GM18520 (cell line): ENCODE measurements at regions not wholly inside any gene's neighbourhood (a gene's known extent, or its start where the extent isn't known, plus 50 kb on each side); places are given as distances from the start of the nearest gene placed in this dataset.

Experiments
- ATAC-seq: cut with Tn5 transposase; IDR thresholded peaks from one replicate; pipeline ENCODE4 v1.9.1; 2021; ENCODE audit not compliant: unreplicated experiment

DNA sequence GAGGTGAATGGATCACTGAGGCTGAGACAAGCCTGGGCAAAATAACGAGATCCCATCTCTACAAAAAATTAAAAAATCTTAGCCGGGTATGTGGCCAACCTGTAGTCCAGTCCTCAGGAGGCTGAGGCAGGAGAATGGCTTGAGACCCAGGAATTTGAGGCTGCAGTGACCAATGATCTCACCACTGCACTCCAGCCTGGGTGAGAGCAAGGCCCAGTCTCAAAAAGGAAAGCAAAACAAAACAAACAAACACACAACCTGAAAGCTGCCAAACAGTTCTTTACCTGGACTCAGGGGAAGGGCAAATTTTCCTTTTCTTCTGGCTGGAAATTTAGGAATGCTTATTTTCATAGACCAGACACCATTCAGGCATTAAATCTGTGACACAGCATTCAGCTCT, 163.1 kb upstream of the FAT1 start:
- ATAC-seq = no peak

- ATAC-seq = no peak
Observed at GRCh38 chr4:186887291-186887700, 163.6 kb upstream of the FAT1 start.

DNA sequence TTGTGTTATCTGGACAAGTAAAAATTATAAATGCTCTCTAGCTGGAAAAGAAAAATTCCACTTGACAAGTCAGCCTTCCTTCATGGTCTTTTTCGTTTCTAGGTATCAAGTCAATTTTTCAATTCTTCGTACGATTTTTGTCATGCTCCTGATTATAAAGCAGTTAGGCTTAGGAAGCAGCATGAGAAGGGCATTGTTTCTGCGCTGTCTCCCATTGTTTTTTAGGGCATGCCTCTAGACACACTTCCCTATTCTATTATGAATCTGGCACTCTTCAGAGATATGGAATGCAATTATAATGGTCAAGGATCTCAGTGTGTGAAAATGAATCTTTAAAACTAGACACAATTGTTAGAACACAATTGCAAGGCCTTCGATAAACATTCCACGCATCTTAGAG, 164.1 kb upstream of the FAT1 start:
- ATAC-seq = no peak

DNA sequence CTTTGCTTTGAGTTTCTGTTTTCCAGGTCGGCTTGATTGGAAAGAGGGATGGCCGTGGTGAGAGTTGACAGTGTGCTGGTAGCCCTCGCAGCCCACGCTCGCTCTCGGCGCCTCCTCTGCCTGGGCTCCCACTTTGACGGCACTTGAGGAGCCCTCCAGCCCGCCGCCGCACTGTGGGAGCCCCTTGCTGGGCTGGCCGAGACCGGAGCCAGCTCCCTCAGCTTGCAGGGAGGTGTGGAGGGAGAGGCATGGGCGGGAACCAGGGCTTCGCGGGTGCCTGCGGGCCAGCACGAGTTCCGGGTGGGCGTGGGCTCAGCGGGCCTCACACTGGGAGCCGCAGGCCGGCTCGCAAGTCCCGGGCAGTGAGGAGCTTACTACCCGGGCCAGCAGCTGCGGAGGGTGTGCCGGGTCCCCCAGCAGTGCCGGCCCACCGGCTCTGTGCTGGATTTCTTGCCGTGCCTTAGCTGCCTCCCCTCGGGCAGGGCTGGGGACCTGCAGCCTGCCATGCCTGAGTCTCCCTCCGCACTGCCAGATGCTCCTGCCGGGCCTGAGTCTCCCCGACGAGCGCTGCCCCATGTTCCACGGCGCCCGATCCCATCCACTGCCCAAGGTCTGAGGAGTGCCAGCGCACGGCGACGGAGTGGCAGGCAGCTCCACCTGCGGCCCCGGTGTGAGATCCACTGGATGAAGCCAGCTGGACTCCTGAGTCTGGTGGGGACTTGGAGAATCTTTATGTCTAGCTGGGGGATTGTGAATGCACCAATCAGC, 166.4 kb upstream of the FAT1 start:
- no peak for ATAC-seq

DNA sequence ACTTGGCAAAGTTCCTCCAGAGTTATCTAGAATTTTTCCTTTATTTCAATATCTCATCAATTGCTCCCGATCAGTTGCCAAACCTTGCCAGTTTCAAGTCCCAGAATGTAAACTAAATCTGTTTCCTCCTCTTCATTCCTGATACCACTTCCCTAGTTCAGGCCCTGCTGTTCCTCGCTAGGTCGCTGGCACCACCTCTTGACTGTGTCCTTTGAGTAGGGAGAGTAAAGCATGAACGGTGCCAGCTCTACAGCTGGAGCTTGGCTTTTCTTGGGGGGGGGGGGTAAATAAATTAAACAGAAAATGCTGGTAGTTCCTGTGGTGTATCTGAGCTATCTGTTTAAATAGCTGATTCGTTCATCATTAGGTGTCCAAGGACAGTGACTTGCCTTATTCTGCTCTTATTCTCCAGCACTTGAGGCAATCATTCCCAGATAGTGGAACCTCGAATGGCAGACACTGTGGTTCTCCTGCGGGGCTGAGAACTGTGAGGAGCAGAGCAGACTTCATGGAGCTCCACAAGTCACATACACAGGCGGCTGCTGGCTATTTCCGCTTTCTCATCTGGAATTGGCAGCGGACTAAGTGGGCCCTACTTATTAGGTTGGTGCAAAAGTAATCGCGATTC, 168.3 kb upstream of the FAT1 start:
- no peak for ATAC-seq

GRCh38 chr4:186898367-186898766, 174.7 kb upstream of the FAT1 start:
- ATAC-seq = no peak

DNA sequence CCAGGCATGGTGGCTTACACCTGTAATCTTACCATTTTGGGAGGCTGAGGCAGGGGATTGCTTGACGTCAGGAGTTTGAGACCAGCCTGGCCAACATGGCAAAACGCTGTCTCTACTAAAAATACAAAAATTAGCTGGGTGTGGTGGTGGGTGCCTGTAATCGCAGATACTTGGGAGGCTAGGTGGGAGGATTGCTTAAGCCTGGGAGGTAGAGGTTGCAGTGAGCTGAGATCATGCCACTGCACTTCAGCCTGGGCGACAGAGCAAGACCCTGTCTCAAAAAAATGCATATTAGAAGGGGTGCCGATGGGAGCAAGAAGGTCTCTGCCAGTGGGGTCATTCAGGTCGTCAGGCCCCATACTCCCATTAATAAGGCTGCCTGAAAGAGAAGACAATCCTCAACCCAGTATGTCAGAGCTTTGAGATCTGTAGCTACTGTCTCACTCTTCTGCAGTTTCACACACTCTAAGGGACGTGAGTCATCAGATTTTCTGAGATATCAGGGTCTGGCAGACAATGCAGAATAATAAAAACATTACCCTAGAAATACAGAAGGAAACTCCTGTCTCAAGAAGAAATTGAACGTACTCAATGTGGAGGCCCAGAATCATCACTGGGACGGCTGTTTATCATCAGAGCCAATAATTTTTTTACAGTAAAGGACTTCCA, 176.7 kb upstream of the FAT1 start:
- no peak for ATAC-seq

- no peak for ATAC-seq
Observed at GRCh38 chr4:186900984-186901383, 177.3 kb upstream of the FAT1 start.

DNA sequence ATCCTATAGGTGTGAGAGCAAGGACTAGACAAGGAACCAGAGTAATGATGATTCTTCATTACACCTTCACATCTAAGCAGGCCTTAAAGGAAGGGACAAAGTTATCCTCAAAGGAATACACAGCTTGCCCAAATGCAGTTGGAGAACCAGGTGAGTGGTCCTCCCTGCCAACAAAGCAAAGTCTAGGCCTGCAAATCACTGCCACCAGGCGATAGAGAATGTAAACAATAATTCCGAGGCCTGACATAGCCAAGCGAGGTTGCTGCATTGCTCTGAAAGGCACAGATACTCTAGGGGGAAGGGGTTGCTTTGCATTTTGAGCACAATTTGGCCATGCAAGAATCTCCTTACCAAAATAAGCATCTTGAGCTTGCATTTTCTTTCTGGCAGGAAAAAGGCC, 178.2 kb upstream of the FAT1 start:
- ATAC-seq = no peak

DNA sequence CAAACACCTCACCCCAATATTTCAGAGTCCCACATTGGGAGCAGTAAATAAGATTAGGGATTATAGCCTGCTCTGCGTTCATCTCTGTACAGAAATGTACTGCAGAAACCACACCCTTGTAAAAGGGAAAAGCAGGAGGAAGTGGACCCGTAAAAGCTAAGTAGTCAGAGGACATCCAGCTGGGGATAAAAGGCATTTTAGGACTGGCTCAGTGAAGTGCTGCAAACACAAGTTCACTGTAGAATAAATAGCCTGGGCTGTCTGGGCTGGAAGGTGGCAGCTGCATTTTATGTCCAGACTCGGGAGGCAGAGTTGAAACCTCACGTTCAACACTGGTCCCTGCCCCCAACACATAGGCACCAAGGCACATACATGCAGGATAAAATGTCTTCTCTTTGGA, 178.7 kb upstream of the FAT1 start:
- no peak for ATAC-seq

DNA sequence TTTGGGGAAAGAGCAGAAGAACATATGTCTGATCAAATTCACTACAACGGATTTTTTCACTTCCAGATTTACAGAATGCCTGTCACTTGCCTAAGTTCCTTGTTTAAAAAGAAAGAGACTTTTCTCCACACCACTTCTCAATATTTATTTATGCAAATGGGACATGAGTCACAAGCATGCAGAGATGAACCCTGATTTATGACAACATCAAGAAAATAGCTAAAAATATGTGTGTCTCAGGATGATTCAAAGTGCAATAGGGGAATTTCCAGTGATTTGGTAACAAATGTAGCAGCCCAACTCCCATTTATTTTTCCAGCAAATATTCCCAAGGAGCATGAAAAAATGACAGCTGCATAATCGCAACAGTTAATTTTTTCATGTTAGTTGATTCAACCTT, 180.4 kb upstream of the FAT1 start:
- ATAC-seq = no peak

GRCh38 chr4:186906722-186907121, 183.1 kb upstream of the FAT1 start:
- no peak for ATAC-seq

DNA sequence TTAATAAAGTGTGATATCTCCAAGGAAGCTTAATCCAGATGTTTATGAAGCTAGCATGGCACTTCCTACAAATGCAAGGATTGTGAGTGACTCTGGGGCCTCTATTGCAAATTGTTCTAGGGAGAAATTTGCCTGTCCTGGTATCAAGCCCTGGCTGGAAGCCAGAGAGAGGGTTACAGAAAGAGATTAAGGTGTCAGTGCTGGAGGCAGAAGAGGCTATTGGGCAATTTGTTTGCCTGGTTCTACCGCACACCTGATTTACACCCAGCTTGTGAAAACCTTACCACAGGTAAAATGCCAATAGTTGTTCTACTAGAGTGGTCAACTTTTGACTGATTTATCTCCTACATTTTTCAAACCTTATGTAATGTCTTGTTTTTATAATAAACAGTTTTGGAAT, 186.7 kb upstream of the FAT1 start:
- ATAC-seq = no peak

DNA sequence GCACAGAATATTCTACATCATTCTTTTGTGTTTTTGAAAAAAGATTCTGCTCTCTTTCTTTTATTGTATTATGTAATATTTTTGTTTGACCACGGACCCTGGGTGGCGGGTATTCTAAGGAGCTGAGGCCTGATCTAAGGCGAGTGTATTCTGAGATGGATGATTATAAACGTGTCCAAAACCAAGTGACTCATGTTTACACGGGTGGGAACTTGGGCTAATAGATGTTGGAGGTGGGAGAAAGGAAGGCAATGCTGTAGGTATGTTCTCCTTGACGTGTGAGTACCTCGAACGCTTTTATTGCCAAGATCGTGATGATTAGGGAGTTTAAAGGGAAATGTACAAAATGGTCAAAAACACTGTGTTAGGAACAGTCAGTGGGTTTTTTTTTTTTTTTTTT, 188.9 kb upstream of the FAT1 start:
- ATAC-seq = no peak

DNA sequence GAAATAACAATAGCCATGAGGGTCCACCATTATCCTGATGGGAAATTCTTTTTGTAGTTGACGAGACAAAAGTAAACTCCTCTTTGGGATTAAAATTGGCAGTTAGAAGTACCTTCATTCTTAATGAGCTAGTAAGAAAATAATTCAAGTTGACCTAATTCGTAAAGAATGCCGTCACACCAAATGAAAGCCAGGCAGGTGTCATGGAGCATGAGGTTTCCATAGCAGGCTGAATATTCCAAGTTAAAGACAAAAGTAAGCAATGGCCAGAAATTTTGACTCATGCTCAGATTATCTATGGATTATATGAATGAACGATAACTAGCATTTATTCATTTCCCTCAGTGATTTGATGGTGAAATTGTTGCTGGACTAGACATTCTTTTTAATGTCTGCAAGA, 192.2 kb upstream of the FAT1 start:
- no peak for ATAC-seq

GRCh38 chr4:186917136-186917535, 193.5 kb upstream of the FAT1 start:
- ATAC-seq = no peak

- no peak for ATAC-seq
Observed at GRCh38 chr4:186918466-186918865, 194.8 kb upstream of the FAT1 start.

DNA sequence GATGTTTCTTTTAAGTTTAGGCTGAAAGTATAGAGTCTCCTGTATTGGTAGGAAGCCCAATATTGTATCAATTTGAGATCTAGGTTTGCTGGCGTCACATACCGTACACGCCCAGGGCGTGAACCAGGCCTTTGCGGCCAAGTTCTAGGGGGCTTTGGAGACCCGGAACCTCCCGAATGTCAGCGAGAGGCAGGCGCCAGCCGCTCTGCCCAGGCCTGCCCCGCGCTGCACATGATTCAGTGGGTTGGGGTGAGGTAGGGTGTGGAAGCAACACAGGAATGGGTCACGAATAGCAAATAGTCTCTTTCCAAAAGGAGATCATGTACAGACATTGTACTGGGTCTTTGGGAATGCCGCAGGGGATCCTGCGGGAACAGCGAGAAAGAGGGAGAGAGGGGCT, 195.7 kb upstream of the FAT1 start:
- ATAC-seq = no peak

DNA sequence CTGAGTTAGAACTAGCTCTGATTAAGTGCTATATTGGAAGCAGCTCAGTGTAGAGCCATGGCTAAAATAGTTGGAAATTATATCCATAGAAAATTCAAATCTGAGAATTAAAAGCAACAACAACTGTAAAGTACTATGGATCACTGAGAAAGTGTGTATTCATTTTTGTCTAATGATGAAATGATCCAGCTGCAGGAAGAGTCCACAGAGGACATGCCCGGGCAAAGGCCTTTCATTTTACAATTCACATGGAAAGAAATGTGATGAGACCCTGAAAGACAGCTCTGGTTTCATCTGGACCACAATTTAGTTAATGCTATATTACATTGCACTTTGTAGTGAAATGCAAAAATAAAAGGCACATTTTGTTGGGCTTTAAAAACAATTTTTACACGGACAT, 196.8 kb upstream of the FAT1 start:
- no peak for ATAC-seq

DNA sequence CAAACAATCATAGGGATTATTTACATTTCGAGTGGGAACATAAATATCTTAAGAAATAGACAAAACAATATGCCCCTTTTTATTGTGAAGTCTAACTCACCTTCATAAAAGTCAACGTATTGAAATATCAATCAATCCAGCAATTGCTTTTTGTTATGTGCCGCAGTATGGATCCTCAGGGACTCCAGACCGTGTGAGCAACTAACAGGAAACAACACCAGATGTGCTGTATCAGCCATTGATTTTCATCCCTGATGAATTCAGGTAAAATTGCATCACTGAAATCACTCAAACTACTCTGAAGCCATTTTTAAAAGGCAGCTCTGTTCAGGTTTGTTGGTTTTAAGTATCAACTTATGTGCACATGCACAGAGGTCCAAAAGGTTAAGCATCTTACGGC, 197.3 kb upstream of the FAT1 start:
- no peak for ATAC-seq

- ATAC-seq = no peak
Observed at GRCh38 chr4:186924723-186925122, 201.1 kb upstream of the FAT1 start.

DNA sequence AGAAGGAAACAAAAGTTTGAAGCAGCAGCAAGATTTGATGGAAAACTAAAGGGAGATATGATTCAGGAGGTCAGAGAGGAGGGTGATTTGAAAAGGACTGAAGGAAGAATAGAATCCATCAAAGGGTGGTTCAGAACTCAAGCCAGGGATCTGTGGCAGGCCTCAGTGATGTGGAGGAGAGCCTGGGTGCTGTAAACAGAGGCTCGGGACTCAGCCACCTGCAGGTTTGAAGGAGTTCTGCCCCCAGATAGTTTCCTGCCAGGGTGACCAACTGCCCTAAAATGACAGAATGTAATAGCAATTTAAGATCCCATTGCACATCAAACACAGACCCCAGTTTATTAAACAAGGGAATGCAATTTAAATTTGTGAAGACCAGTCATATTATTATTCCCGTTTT, 204.0 kb upstream of the FAT1 start:
- ATAC-seq = no peak
